Endothelial cell of umbilical vein (primary cell): ENCODE measurements at regions not wholly inside any gene's neighbourhood (a gene's known extent, or its start where the extent isn't known, plus 50 kb on each side); places are given as distances from the start of the nearest gene placed in this dataset.

ENCODE experiments used
- BruUV-seq: library from RNA; stranded (reverse); fragments of 400-500 nt; replicated peaks from 2 replicates; lab custom pipeline; 2021; lab: Mats Ljungman, UMichigan
- CTCF ChIA-PET: fragments of 300-600, 350-600 bp; sonication (Branson Sonifier 250); formaldehyde crosslinking; loops from one replicate; lab custom pipeline; 2021; ENCODE audit warnings: antibody characterized with exemption, inconsistent platforms; lab: Charles Lee
- POLR2A ChIA-PET: fragments of 300-600, 350-600 bp; sonication (Branson Sonifier 250); formaldehyde crosslinking; loops from one replicate; lab custom pipeline; 2021; ENCODE audit warnings: antibody characterized with exemption, inconsistent platforms; lab: Charles Lee
- DNase-seq: peaks from one replicate; pipeline ENCODE4 v3.0.0-alpha.2; 2011; ENCODE audit warnings: low read depth, low spot score
- FAIRE-seq: peaks from 2 replicates; lab custom pipeline; 2011; peaks lifted over from hg19 to GRCh38; lab: Jason Lieb, UNC
- H2AFZ ChIP-seq: 2 replicates; pipeline ENCODE4 v1.6.0; 2012; ENCODE audit warnings: low read depth, low read length, control low read depth, inconsistent platforms
- H3K27ac ChIP-seq: 2 replicates; pipeline ENCODE4 v1.5.1; 2011; ENCODE audit warnings: low read depth, mild to moderate bottlenecking, control low read depth, low read length, moderate library complexity; ENCODE audit not compliant: insufficient read depth
- H3K27me3 ChIP-seq, 2 experiments: 2 replicates each; pipeline versions ENCODE4 v1.6.0 to v1.6.1; 2011; ENCODE audit warnings: low read length in 2 of 2, mixed read lengths in 1 of 2; ENCODE audit not compliant: control insufficient read depth in 2 of 2, insufficient read depth in 2 of 2
- H3K36me3 ChIP-seq, 2 experiments: 2 replicates in 1 of 2; 3 replicates in 1 of 2; pipeline ENCODE4 v1.5.1; 2011; ENCODE audit warnings: low read length in 2 of 2, mild to moderate bottlenecking in 1 of 2, moderate library complexity in 1 of 2; ENCODE audit not compliant: control insufficient read depth in 2 of 2, insufficient read depth in 2 of 2; ENCODE audit errors: extremely low read depth in 1 of 2
- H3K4me1 ChIP-seq: 3 replicates; pipeline ENCODE4 v1.5.1; 2011; ENCODE audit warnings: mild to moderate bottlenecking, low read length; ENCODE audit not compliant: control insufficient read depth, insufficient read depth; ENCODE audit errors: extremely low read depth
- H3K4me2 ChIP-seq: 2 replicates; pipeline ENCODE4 v1.6.1; 2011; ENCODE audit warnings: low read length, control low read depth, mixed read lengths; ENCODE audit not compliant: insufficient read depth
- H3K4me3 ChIP-seq, 3 experiments: fragments of 200-600 bp in 1 of 3; sonication (generic), shearing (Covaris generic) in 1 of 3; replicated peaks in 1 of 3; 2 replicates each; pipeline ENCODE4 v1.5.1; 2011 to 2016; ENCODE audit warnings: control low read depth in 3 of 3, low read length in 3 of 3, mild to moderate bottlenecking in 2 of 3, inconsistent platforms in 1 of 3, low read depth in 1 of 3, moderate library complexity in 1 of 3; ENCODE audit not compliant: insufficient read depth in 1 of 3
- H3K79me2 ChIP-seq: 2 replicates; pipeline ENCODE4 v1.6.0; 2012; ENCODE audit warnings: low read length, inconsistent platforms; ENCODE audit not compliant: control insufficient read depth, insufficient read depth
- H3K9ac ChIP-seq: replicated peaks from 2 replicates; pipeline ENCODE3; 2011; ENCODE audit warnings: low read length, control low read depth; ENCODE audit not compliant: insufficient read depth; ENCODE audit errors: extremely low read depth
- H3K9me1 ChIP-seq: replicated peaks from 3 replicates; pipeline ENCODE4 v1.6.0; 2011; ENCODE audit warnings: mild to moderate bottlenecking, low read length; ENCODE audit not compliant: control insufficient read depth, insufficient read depth; ENCODE audit errors: extremely low read depth
- H3K9me3 ChIP-seq: replicated peaks from 2 replicates; pipeline ENCODE4 v1.5.1; 2012; ENCODE audit warnings: low read length, inconsistent platforms; ENCODE audit not compliant: control insufficient read depth, insufficient read depth
- H4K20me1 ChIP-seq: replicated peaks from 2 replicates; pipeline ENCODE3; 2011; ENCODE audit warnings: mild to moderate bottlenecking, low read length; ENCODE audit not compliant: control insufficient read depth, insufficient read depth; ENCODE audit errors: extremely low read depth
- EZH2 ChIP-seq: IDR thresholded peaks from 2 replicates; pipeline ENCODE4 v1.6.1; 2012; ENCODE audit warnings: borderline replicate concordance, low read depth, mild to moderate bottlenecking, moderate library complexity, low read length, inconsistent platforms; ENCODE audit not compliant: severe bottlenecking
- FOS ChIP-seq: IDR thresholded peaks from 2 replicates; pipeline ENCODE4 v1.6.1; 2011; ENCODE audit warnings: mild to moderate bottlenecking, low read length, moderate library complexity, borderline replicate concordance; ENCODE audit not compliant: insufficient read depth
- GATA2 ChIP-seq: IDR thresholded peaks from 2 replicates; pipeline ENCODE4 v1.7.0; 2011; ENCODE audit warnings: low read depth, mild to moderate bottlenecking, moderate library complexity, mixed read lengths, low read length; ENCODE audit not compliant: insufficient read length, insufficient read depth
- JUN ChIP-seq: IDR thresholded peaks from 2 replicates; pipeline ENCODE4 v1.6.1; 2011; ENCODE audit warnings: borderline replicate concordance, low read depth; ENCODE audit not compliant: insufficient read length, insufficient read depth
- MYC ChIP-seq: IDR thresholded peaks from one replicate; pipeline ENCODE4 v1.6.1; 2011; ENCODE audit warnings: mild to moderate bottlenecking, low read depth, low read length
- POLR2A ChIP-seq: IDR thresholded peaks from 2 replicates; pipeline ENCODE4 v1.6.1; 2012; ENCODE audit warnings: low read depth, mild to moderate bottlenecking, control low read depth, low read length
- POLR2AphosphoS5 ChIP-seq: IDR thresholded peaks from 2 replicates; pipeline ENCODE4 v1.6.1; 2012; ENCODE audit warnings: low read depth, mild to moderate bottlenecking, control low read depth, low read length, moderate library complexity; ENCODE audit not compliant: insufficient read depth
- dilution Hi-C: fragments of 300-500 bp; cut with MboI; formaldehyde crosslinking; loops from one replicate; pipeline ENCODE4 v1.15.0; 2019; ENCODE audit warnings: low sequenced_read_pairs; ENCODE audit not compliant: extremely low pct_ligation_motif_present
- intact Hi-C: fragments of 100-400 bp; cut with micrococcal nuclease; formaldehyde crosslinking; loops from one replicate; pipeline ENCODE4 v1.10.0; 2022
- TF ChIP-seq, protein P1 (sequence below): IDR thresholded peaks from 2 replicates; pipeline ENCODE4 v1.6.1; 2011; ENCODE audit not compliant: insufficient read depth, insufficient read length
- TF ChIP-seq, protein P2 (sequence below), 2 donors: IDR thresholded peaks; 1 replicate in 1 of 2; 2 replicates in 1 of 2; pipeline ENCODE4 v1.5.1; 2011; ENCODE audit warnings: low read length in 2 of 2, mild to moderate bottlenecking in 2 of 2, moderate library complexity in 2 of 2, control low read depth in 1 of 2, inconsistent platforms in 1 of 2, low read depth in 1 of 2; ENCODE audit not compliant: insufficient read depth in 1 of 2; ENCODE audit errors: extremely low read depth in 1 of 2

DNA sequence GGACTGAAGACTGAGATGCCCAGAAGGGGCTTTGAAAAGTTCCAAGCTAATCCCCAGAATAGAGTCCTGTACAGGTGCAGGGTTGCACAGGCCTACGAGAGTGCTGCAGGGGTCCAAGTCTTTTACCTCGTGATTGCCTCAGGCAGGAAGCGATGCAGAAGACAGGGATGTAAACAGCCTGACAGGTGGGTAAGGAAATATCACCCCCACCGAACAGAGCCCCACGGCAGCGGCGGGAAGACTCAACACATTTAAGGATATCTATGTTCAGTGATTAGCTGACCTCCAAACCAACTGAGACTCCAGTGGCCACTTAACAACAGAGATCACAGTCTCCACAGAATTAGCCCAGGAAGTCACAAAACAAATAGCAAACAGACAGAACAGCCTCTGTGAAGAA is 73.9 kb upstream of the VIPR2 start:
- ChIA-PET POLR2A (no interaction called here), CTCF (no interaction called here)
- Histone ChIP-seq H3K4me3 (no peak overlapping the region), H3K36me3 (no peaks in the 10 kb centered on the region), H2AFZ (no peak overlapping the region), H3K79me2 (no peaks in the 10 kb centered on the region), H3K9ac (no peak overlapping the region), H3K27me3 (no peaks in the 10 kb centered on the region), H4K20me1 (no peaks in the 10 kb centered on the region), H3K27ac (no peak overlapping the region), H3K4me2 (no peak overlapping the region), H3K9me1 (no peaks in the 10 kb centered on the region), H3K4me1 (no peaks in the 10 kb centered on the region), H3K9me3 (no peaks in the 10 kb centered on the region)
- no peak for FAIRE-seq
- DNase-seq, result no peak
- TF ChIP-seq, protein P1, sequence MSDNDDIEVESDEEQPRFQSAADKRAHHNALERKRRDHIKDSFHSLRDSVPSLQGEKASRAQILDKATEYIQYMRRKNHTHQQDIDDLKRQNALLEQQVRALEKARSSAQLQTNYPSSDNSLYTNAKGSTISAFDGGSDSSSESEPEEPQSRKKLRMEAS, result no peak
- TF ChIP-seq FOS, result no peak
- TF ChIP-seq, protein P2, sequence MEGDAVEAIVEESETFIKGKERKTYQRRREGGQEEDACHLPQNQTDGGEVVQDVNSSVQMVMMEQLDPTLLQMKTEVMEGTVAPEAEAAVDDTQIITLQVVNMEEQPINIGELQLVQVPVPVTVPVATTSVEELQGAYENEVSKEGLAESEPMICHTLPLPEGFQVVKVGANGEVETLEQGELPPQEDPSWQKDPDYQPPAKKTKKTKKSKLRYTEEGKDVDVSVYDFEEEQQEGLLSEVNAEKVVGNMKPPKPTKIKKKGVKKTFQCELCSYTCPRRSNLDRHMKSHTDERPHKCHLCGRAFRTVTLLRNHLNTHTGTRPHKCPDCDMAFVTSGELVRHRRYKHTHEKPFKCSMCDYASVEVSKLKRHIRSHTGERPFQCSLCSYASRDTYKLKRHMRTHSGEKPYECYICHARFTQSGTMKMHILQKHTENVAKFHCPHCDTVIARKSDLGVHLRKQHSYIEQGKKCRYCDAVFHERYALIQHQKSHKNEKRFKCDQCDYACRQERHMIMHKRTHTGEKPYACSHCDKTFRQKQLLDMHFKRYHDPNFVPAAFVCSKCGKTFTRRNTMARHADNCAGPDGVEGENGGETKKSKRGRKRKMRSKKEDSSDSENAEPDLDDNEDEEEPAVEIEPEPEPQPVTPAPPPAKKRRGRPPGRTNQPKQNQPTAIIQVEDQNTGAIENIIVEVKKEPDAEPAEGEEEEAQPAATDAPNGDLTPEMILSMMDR (IDR thresholded peaks at IDR 0.05; ENCODE audit: extremely low read depth in 1 of 2, insufficient read depth in 1 of 2, low read depth in 1 of 2, low read length in 2 of 2), result no peak
- TF ChIP-seq GATA2, result no peak
- TF ChIP-seq EZH2, result no peak
- no peak for TF ChIP-seq POLR2A
- no peak for TF ChIP-seq MYC
- TF ChIP-seq POLR2AphosphoS5, result no peak
- TF ChIP-seq JUN, result no peak
- no TSS peak for BruUV-seq
- intact Hi-C loops (no loop called here), dilution Hi-C loops (no loop called here)
